Upper lobe of left lung (tissue), 4 donors: ENCODE measurements at regions not wholly inside any gene's neighbourhood (a gene's known extent, or its start where the extent isn't known, plus 50 kb on each side); places are given as distances from the start of the nearest gene placed in this dataset.

ENCODE experiments used
- EP300 ChIP-seq, 4 donors: sonication (generic); formaldehyde crosslinking; IDR thresholded peaks; one replicate each; pipeline ENCODE4 v1.5.1; 2017; ENCODE audit warnings: antibody characterized with exemption in 4 of 4, control low read depth in 2 of 4
- POLR2AphosphoS5 ChIP-seq, 2 donors: sonication (generic); formaldehyde crosslinking; IDR thresholded peaks; one replicate each; pipeline ENCODE4 v1.5.1; 2017; ENCODE audit warnings: antibody characterized with exemption in 2 of 2
- TF ChIP-seq, protein P1 (sequence below), 6 experiments: fragments of 450-650 bp in 4 of 6; fragments of 200-600 bp in 2 of 6; sonication (generic) in 2 of 6; IDR thresholded peaks; one replicate each; pipeline ENCODE4 v1.5.1; 2016 to 2019; ENCODE audit warnings: antibody characterized with exemption in 6 of 6

DNA sequence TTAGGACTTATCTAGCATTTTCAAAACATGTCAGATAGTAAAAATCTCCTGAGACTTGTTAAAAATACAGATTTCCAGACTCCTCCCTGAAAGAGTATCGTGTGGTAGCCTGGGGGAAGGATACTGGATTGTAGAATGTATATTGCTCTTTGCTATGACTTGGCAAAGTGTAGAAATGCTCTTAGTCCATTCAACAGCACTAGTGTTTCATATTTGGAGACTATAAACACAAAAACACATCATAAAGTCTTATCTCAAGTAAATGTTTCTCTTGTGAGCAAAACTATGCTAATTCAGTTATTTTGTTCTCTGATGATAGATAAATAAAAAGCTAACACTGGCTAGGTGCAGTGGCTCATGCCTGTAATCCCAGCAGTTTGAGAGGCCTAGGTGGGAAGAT lies 137.5 kb upstream of the PRPS1L1 start:
- TF ChIP-seq, protein P1, sequence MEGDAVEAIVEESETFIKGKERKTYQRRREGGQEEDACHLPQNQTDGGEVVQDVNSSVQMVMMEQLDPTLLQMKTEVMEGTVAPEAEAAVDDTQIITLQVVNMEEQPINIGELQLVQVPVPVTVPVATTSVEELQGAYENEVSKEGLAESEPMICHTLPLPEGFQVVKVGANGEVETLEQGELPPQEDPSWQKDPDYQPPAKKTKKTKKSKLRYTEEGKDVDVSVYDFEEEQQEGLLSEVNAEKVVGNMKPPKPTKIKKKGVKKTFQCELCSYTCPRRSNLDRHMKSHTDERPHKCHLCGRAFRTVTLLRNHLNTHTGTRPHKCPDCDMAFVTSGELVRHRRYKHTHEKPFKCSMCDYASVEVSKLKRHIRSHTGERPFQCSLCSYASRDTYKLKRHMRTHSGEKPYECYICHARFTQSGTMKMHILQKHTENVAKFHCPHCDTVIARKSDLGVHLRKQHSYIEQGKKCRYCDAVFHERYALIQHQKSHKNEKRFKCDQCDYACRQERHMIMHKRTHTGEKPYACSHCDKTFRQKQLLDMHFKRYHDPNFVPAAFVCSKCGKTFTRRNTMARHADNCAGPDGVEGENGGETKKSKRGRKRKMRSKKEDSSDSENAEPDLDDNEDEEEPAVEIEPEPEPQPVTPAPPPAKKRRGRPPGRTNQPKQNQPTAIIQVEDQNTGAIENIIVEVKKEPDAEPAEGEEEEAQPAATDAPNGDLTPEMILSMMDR (IDR thresholded peaks at IDR 0.05) = no peak
- TF ChIP-seq EP300 (IDR thresholded peaks at IDR 0.05) = no peak
- no peak for TF ChIP-seq POLR2AphosphoS5 (IDR thresholded peaks at IDR 0.05)
